GM18505 (cell line): ENCODE measurements at regions not wholly inside any gene's neighbourhood (a gene's known extent, or its start where the extent isn't known, plus 50 kb on each side); places are given as distances from the start of the nearest gene placed in this dataset.
"Not testable (repeated sequence)": the region's sequence is repeated elsewhere in the genome, so short reads cannot be mapped to it uniquely, and the experiment has no call there.

Source experiments
- ATAC-seq: cut with Tn5 transposase; IDR thresholded peaks from one replicate; pipeline ENCODE4 v1.9.1; 2021; ENCODE audit not compliant: unreplicated experiment
- POLR2A ChIP-seq: IDR thresholded peaks from 4 replicates; pipeline ENCODE4 v1.6.1; 2011; ENCODE audit warnings: borderline replicate concordance; ENCODE audit not compliant: insufficient read depth, insufficient read length; ENCODE audit errors: extremely low read depth

- TF ChIP-seq POLR2A, result no peak
- ATAC-seq, result no peak
Observed at GRCh38 chr2:208990716-208991115, 433.1 kb upstream of the MAP2 start.

- TF ChIP-seq POLR2A, result no peak
- ATAC-seq, result no peak
Observed at GRCh38 chr2:208999911-209000310, 423.9 kb upstream of the MAP2 start.

DNA sequence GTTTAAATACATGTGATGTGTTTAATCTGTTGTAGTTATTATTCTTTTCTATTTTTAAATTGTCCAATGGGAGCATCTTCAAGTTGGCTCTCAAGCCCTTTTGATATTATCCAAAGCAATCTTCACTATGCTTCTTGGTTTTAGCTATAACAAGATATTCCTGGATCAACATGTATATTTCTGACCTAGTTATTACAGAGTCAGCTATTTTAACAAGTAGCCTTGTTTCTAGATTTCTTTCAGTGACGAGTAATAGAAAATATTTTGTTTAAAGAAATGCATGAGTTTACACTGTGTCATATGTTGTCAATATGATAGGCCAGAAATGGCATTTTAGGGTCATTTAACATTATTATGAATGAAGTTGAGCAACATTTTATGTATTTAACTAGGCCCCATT lies 421.8 kb upstream of the MAP2 start:
- no peak for ATAC-seq
- no peak for TF ChIP-seq POLR2A

GRCh38 chr2:209005371-209005770 lies 418.5 kb upstream of the MAP2 start:
- no peak for ATAC-seq
- TF ChIP-seq POLR2A, result no peak

- no peak for TF ChIP-seq POLR2A
- ATAC-seq, result no peak
Observed at GRCh38 chr2:209008636-209009287, 415.1 kb upstream of the MAP2 start.

- ATAC-seq, result not testable (repeated sequence)
Observed at GRCh38 chr2:209018633-209019032, 405.2 kb upstream of the MAP2 start.

GRCh38 chr2:209029249-209029648 lies 394.6 kb upstream of the MAP2 start:
- no peak for ATAC-seq

GRCh38 chr2:209044307-209044706 lies 379.5 kb upstream of the MAP2 start:
- ATAC-seq, result no peak
- TF ChIP-seq POLR2A, result no peak

More at GRCh38 chr2:209029249-209029648, 394.6 kb upstream of the MAP2 start:
- TF ChIP-seq POLR2A, result no peak

DNA sequence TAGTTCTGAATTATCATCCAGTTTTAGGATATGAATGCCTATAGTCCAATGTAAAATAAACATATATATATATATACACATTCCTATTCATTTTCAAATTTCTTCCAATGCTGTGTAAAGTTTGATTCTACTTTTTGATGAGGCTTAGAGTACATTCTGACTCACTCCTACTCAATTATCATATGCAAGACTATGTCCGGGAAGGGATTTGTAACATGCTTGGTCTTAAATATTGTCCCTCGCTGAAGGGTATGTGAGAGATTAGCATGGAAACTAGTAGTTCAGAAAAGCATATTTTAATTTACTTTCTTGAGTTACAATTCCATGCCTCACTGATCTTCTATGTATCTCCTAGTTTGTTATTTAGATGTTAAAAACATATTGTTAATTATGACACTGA lies 377.7 kb upstream of the MAP2 start:
- no peak for ATAC-seq
- TF ChIP-seq POLR2A, result no peak

DNA sequence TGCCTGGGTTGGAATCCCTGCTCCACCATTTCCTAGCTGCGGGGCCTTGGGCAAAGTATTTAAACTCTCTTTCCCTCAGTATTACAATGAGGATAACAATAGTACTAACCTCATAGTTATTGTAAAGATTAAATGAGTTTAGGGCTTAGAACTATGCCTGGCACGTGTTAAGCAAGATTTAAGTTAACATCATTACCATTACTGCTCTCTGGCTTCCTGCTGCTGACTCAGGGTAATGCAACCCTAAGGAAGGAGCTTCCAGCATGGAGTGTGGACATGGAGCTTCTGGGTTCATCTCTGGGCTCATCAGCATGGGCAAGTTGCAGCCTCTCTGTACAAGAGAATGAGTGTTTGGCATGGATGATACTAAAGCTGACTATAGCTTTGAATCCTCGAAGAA lies 374.2 kb upstream of the MAP2 start:
- TF ChIP-seq POLR2A, result no peak
- no peak for ATAC-seq

DNA sequence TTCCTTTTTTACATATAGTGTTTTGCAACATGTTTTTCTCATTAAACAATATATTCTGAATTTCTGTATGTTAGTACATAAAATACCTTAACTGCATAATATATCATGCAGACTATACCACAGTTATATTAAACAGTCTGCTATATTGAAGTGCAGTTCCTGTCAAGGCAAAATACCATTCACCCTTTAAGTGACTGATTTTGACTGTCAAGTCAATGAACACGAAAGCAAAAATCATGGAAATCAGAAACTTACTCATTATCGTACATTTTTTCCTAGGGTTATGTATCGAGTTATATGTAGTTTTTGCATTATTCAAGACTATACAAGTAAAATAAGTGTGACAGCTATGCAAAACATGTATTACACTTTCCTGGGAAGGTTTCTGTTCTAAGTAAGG lies 361.6 kb upstream of the MAP2 start:
- no peak for ATAC-seq

GRCh38 chr2:209070262-209070661 lies 353.6 kb upstream of the MAP2 start:
- no peak for ATAC-seq
- no peak for TF ChIP-seq POLR2A

More for the DNA sequence above, 361.6 kb upstream of the MAP2 start:
- TF ChIP-seq POLR2A, result no peak

GRCh38 chr2:209073151-209073550 lies 350.7 kb upstream of the MAP2 start:
- no peak for TF ChIP-seq POLR2A
- no peak for ATAC-seq

GRCh38 chr2:209074711-209075110 lies 349.1 kb upstream of the MAP2 start:
- TF ChIP-seq POLR2A, result no peak
- no peak for ATAC-seq

- TF ChIP-seq POLR2A, result no peak
- no peak for ATAC-seq
Observed at GRCh38 chr2:209076151-209076550, 347.7 kb upstream of the MAP2 start.
